ENCODE measurements at regions not wholly inside any gene's neighbourhood (a gene's known extent, or its start where the extent isn't known, plus 50 kb on each side); places are given as distances from the start of the nearest gene placed in this dataset.
"Not testable (repeated sequence)": the region's sequence is repeated elsewhere in the genome, so short reads cannot be mapped to it uniquely, and the experiment has no call there.

DNA sequence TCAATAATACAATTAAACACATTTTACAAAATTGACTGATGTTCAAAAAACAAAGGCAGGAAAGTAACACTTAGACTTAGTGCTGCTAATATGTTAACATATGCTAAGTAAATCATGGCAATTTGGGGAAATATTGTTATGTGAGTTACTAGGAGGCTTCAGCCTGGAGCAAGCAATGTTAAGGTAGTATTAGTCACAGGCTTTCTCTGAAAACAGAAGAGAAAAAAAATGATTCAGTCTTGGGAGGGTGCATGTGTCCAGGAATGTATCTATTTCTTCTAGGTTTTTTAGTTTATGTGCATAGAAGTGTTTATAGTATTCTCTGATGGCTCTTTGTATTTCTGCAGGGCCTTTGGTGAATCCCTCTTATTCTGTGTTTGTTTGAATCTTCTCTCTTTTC, 345.8 kb upstream of the TFPI start:
- Histone ChIP-seq H3K9me3 (ENCODE audit: control insufficient read depth in 4 of 4, low read length in 3 of 4) (no peaks in the 10 kb centered on the region), H3K9ac (ENCODE audit: low read depth in 1 of 2, low read length in 2 of 2) (no peak overlapping the region), H3K4me1 (ENCODE audit: control insufficient read depth in 4 of 4, insufficient read depth in 4 of 4, low read length in 3 of 4) (no peaks in the 10 kb centered on the region), H3K4me3 (ENCODE audit: low read depth in 1 of 3, low read length in 3 of 3) (no peak overlapping the region), H3K27me3 (ENCODE audit: control insufficient read depth in 4 of 4, insufficient read depth in 4 of 4, low read length in 3 of 4) (no peaks in the 10 kb centered on the region), H3K27ac (ENCODE audit: low read depth in 1 of 2, low read length in 2 of 2) (no peak overlapping the region), H3K36me3 (ENCODE audit: control insufficient read depth in 4 of 4, insufficient read depth in 3 of 4, low read depth in 1 of 4, low read length in 3 of 4) (no peaks in the 10 kb centered on the region)
- TF ChIP-seq FOXA2 (IDR thresholded peaks at IDR 0.05) (no peak), YY1 (IDR thresholded peaks at IDR 0.05) (no peak), FOXA1 (IDR thresholded peaks at IDR 0.05) (no peak), TAF1 (conservative IDR thresholded peaks at IDR 0.05) (no peak), SP1 (IDR thresholded peaks at IDR 0.05) (no peak), HNF4A (conservative IDR thresholded peaks at IDR 0.05) (no peak), GABPA (IDR thresholded peaks at IDR 0.05 in 1 of 2, conservative IDR thresholded peaks at IDR 0.05 in 1 of 2) (no peak), EGR1 (IDR thresholded peaks at IDR 0.05; ENCODE audit: low read depth in 2 of 2) (no peak), JUND (IDR thresholded peaks at IDR 0.05) (no peak), RXRA (IDR thresholded peaks at IDR 0.05) (no peak)
- TF ChIP-seq, protein P1, sequence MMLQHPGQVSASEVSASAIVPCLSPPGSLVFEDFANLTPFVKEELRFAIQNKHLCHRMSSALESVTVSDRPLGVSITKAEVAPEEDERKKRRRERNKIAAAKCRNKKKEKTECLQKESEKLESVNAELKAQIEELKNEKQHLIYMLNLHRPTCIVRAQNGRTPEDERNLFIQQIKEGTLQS (IDR thresholded peaks at IDR 0.05), result no peak
- TF ChIP-seq, protein P2, sequence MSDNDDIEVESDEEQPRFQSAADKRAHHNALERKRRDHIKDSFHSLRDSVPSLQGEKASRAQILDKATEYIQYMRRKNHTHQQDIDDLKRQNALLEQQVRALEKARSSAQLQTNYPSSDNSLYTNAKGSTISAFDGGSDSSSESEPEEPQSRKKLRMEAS (IDR thresholded peaks at IDR 0.05), result no peak
- TF ChIP-seq, protein P3, sequence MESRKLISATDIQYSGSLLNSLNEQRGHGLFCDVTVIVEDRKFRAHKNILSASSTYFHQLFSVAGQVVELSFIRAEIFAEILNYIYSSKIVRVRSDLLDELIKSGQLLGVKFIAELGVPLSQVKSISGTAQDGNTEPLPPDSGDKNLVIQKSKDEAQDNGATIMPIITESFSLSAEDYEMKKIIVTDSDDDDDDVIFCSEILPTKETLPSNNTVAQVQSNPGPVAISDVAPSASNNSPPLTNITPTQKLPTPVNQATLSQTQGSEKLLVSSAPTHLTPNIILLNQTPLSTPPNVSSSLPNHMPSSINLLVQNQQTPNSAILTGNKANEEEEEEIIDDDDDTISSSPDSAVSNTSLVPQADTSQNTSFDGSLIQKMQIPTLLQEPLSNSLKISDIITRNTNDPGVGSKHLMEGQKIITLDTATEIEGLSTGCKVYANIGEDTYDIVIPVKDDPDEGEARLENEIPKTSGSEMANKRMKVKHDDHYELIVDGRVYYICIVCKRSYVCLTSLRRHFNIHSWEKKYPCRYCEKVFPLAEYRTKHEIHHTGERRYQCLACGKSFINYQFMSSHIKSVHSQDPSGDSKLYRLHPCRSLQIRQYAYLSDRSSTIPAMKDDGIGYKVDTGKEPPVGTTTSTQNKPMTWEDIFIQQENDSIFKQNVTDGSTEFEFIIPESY (IDR thresholded peaks at IDR 0.05), result no peak
- DNase-seq (ENCODE audit: low spot score), result no peak

DNA sequence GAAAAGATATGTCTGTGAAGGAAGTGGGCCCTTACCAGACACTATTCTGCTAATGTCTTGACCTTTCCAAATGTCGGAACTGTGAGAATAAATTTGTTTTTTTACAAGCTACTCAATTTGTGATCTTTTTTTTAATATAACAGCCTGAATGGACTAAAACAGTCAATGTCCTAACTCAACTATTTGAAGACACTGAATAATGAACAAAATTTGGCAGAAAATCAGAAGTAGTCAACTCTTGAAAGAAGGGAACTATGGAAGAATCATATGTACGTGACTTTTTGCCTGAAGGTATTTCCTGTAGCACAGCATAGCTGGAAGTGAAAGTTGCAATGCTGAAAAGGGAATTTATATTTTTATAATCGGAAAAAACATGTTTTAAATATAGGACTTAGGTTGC, 351.8 kb upstream of the TFPI start:
- Histone ChIP-seq H3K36me3 (ENCODE audit: control insufficient read depth in 4 of 4, insufficient read depth in 3 of 4, low read depth in 1 of 4, low read length in 3 of 4) (no peaks in the 10 kb centered on the region), H3K27me3 (ENCODE audit: control insufficient read depth in 4 of 4, insufficient read depth in 4 of 4, low read length in 3 of 4) (no peaks in the 10 kb centered on the region), H3K4me1 (ENCODE audit: control insufficient read depth in 4 of 4, insufficient read depth in 4 of 4, low read length in 3 of 4) (no peaks in the 10 kb centered on the region), H3K4me3 (ENCODE audit: low read depth in 1 of 3, low read length in 3 of 3) (no peak overlapping the region), H3K27ac (ENCODE audit: low read depth in 1 of 2, low read length in 2 of 2) (no peak overlapping the region), H3K9ac (ENCODE audit: low read depth in 1 of 2, low read length in 2 of 2) (no peak overlapping the region), H3K9me3 (ENCODE audit: control insufficient read depth in 4 of 4, low read length in 3 of 4) (no peaks in the 10 kb centered on the region)
- no peak for DNase-seq (ENCODE audit: low spot score)
- TF ChIP-seq FOXA2 (IDR thresholded peaks at IDR 0.05) (no peak), EGR1 (IDR thresholded peaks at IDR 0.05; ENCODE audit: low read depth in 2 of 2) (no peak), FOXA1 (IDR thresholded peaks at IDR 0.05) (no peak), JUND (IDR thresholded peaks at IDR 0.05) (no peak), HNF4G (IDR thresholded peaks at IDR 0.05) (no peak), RAD21 (IDR thresholded peaks at IDR 0.05) (no peak), YY1 (IDR thresholded peaks at IDR 0.05) (no peak), HNF4A (conservative IDR thresholded peaks at IDR 0.05) (no peak), SP1 (IDR thresholded peaks at IDR 0.05) (no peak)
- TF ChIP-seq, protein P2 (IDR thresholded peaks at IDR 0.05), result no peak
- TF ChIP-seq, protein P1 (IDR thresholded peaks at IDR 0.05), result no peak
- TF ChIP-seq, protein P3 (IDR thresholded peaks at IDR 0.05), result no peak
- TF ChIP-seq, protein P4, sequence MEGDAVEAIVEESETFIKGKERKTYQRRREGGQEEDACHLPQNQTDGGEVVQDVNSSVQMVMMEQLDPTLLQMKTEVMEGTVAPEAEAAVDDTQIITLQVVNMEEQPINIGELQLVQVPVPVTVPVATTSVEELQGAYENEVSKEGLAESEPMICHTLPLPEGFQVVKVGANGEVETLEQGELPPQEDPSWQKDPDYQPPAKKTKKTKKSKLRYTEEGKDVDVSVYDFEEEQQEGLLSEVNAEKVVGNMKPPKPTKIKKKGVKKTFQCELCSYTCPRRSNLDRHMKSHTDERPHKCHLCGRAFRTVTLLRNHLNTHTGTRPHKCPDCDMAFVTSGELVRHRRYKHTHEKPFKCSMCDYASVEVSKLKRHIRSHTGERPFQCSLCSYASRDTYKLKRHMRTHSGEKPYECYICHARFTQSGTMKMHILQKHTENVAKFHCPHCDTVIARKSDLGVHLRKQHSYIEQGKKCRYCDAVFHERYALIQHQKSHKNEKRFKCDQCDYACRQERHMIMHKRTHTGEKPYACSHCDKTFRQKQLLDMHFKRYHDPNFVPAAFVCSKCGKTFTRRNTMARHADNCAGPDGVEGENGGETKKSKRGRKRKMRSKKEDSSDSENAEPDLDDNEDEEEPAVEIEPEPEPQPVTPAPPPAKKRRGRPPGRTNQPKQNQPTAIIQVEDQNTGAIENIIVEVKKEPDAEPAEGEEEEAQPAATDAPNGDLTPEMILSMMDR (IDR thresholded peaks at IDR 0.05; ENCODE audit: low read depth, low read length, missing input control), result no peak
- TF ChIP-seq, protein P5, sequence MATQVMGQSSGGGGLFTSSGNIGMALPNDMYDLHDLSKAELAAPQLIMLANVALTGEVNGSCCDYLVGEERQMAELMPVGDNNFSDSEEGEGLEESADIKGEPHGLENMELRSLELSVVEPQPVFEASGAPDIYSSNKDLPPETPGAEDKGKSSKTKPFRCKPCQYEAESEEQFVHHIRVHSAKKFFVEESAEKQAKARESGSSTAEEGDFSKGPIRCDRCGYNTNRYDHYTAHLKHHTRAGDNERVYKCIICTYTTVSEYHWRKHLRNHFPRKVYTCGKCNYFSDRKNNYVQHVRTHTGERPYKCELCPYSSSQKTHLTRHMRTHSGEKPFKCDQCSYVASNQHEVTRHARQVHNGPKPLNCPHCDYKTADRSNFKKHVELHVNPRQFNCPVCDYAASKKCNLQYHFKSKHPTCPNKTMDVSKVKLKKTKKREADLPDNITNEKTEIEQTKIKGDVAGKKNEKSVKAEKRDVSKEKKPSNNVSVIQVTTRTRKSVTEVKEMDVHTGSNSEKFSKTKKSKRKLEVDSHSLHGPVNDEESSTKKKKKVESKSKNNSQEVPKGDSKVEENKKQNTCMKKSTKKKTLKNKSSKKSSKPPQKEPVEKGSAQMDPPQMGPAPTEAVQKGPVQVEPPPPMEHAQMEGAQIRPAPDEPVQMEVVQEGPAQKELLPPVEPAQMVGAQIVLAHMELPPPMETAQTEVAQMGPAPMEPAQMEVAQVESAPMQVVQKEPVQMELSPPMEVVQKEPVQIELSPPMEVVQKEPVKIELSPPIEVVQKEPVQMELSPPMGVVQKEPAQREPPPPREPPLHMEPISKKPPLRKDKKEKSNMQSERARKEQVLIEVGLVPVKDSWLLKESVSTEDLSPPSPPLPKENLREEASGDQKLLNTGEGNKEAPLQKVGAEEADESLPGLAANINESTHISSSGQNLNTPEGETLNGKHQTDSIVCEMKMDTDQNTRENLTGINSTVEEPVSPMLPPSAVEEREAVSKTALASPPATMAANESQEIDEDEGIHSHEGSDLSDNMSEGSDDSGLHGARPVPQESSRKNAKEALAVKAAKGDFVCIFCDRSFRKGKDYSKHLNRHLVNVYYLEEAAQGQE (IDR thresholded peaks at IDR 0.05), result no peak
- WGBS, result 83% methylated on average over 3 of the region's 3 CpGs

DNA sequence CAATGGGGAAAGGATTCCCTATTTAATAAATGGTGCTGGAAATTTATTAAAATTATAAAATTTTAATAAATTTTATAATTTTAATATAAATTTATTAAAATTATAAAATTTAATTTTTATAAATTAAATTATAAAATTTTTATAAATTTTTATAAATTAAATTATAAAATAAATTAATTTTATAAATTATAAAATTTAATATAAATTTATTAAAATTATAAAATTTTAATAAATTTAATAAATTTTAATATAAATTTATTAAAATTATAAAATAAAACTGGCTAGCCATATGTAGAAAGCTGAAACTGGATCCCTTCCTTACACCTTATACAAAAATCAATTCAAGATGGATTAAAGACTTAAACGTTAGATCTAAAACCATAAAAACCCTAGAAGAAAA, 356.7 kb upstream of the TFPI start:
- H3K4me3 ChIP-seq (ENCODE audit: low read depth in 1 of 3, low read length in 3 of 3); H3K36me3 ChIP-seq (ENCODE audit: control insufficient read depth in 4 of 4, insufficient read depth in 3 of 4, low read depth in 1 of 4, low read length in 3 of 4); H3K27me3 ChIP-seq (ENCODE audit: control insufficient read depth in 4 of 4, insufficient read depth in 4 of 4, low read length in 3 of 4); DNase-seq (ENCODE audit: low spot score); H3K9me3 ChIP-seq (ENCODE audit: control insufficient read depth in 4 of 4, low read length in 3 of 4); H3K27ac ChIP-seq (ENCODE audit: low read depth in 1 of 2, low read length in 2 of 2); H3K4me1 ChIP-seq (ENCODE audit: control insufficient read depth in 4 of 4, insufficient read depth in 4 of 4, low read length in 3 of 4); H3K9ac ChIP-seq (ENCODE audit: low read depth in 1 of 2, low read length in 2 of 2): not testable (repeated sequence)
- WGBS, result 80% methylated on average over 1 of the region's 1 CpG

All from liver (tissue), 8 donors.